ENCODE measurements at regions not wholly inside any gene's neighbourhood (a gene's known extent, or its start where the extent isn't known, plus 50 kb on each side); places are given as distances from the start of the nearest gene placed in this dataset.

GRCh38 chr4:189792924-189793618 is 147.6 kb upstream of the FRG1 start:
- DNase-seq (ENCODE audit: low read depth), result peak; percentile 67
- peak; percentile 91 for TF ChIP-seq CTCF (conservative IDR thresholded peaks at IDR 0.05; ENCODE audit: low read length)
- peak overlapping the region; percentile 32; the same call in 1 of the 2 replicates for H3K4me3 ChIP-seq (ENCODE audit: low read length)

- DNase-seq (ENCODE audit: low read depth), result no peak
- H3K4me3 ChIP-seq (ENCODE audit: low read length), result no peak overlapping the region
- no peak for TF ChIP-seq CTCF (conservative IDR thresholded peaks at IDR 0.05; ENCODE audit: low read length)
Observed at GRCh38 chr4:189800545-189801088, 140.1 kb upstream of the FRG1 start.

- no peak overlapping the region for H3K4me3 ChIP-seq (ENCODE audit: low read length)
- no peak for DNase-seq (ENCODE audit: low read depth)
- TF ChIP-seq CTCF (conservative IDR thresholded peaks at IDR 0.05; ENCODE audit: low read length), result no peak
Observed at GRCh38 chr4:189802884-189803283, 137.8 kb upstream of the FRG1 start.

GRCh38 chr4:189804894-189805293 is 135.8 kb upstream of the FRG1 start:
- no peak for TF ChIP-seq CTCF (conservative IDR thresholded peaks at IDR 0.05; ENCODE audit: low read length)
- no peak overlapping the region for H3K4me3 ChIP-seq (ENCODE audit: low read length)
- no peak for DNase-seq (ENCODE audit: low read depth)

GRCh38 chr4:189806506-189806905 is 134.2 kb upstream of the FRG1 start:
- TF ChIP-seq CTCF (conservative IDR thresholded peaks at IDR 0.05; ENCODE audit: low read length), result no peak
- no peak overlapping the region for H3K4me3 ChIP-seq (ENCODE audit: low read length)
- DNase-seq (ENCODE audit: low read depth), result no peak

GRCh38 chr4:189807031-189807430 is 133.6 kb upstream of the FRG1 start:
- TF ChIP-seq CTCF (conservative IDR thresholded peaks at IDR 0.05; ENCODE audit: low read length), result no peak
- DNase-seq (ENCODE audit: low read depth), result no peak
- H3K4me3 ChIP-seq (ENCODE audit: low read length), result no peak overlapping the region

- no peak overlapping the region for H3K4me3 ChIP-seq (ENCODE audit: low read length)
- DNase-seq (ENCODE audit: low read depth), result no peak
- no peak for TF ChIP-seq CTCF (conservative IDR thresholded peaks at IDR 0.05; ENCODE audit: low read length)
Observed at GRCh38 chr4:189809241-189809735, 131.4 kb upstream of the FRG1 start.

Measured in AG10803 (cell line).